Peyer's patch (tissue), 4 donors: ENCODE measurements at regions not wholly inside any gene's neighbourhood (a gene's known extent, or its start where the extent isn't known, plus 50 kb on each side); places are given as distances from the start of the nearest gene placed in this dataset.

Source experiments
- DNase-seq, 3 donors: peaks; one replicate each; pipeline ENCODE4 v3.0.0-alpha.2; 2017 to 2019
- H3K27ac ChIP-seq, 4 donors: fragments of 200-600 bp; sonication (generic); one replicate each; pipeline ENCODE4 v1.5.1; 2016 to 2019
- H3K27me3 ChIP-seq, 2 donors: fragments of 200-600 bp; sonication (generic); one replicate each; pipeline ENCODE4 v1.5.1; 2019
- H3K36me3 ChIP-seq, 3 donors: fragments of 200-600 bp; sonication (generic); one replicate each; pipeline ENCODE4 v1.5.1; 2016 to 2019
- H3K4me1 ChIP-seq, 4 donors: fragments of 200-600 bp; sonication (generic); one replicate each; pipeline ENCODE4 v1.5.1; 2016 to 2019
- H3K4me3 ChIP-seq, 4 donors: fragments of 200-600 bp; sonication (generic); 1 replicate in 3 of 4; 2 replicates in 1 of 4; pipeline ENCODE4 v1.5.1; 2016 to 2019; ENCODE audit warnings: mild to moderate bottlenecking in 1 of 4
- H3K9me3 ChIP-seq, 4 donors: fragments of 200-600 bp; sonication (generic); one replicate each; pipeline ENCODE4 v1.5.1; 2016 to 2019; ENCODE audit warnings: mild to moderate bottlenecking in 1 of 4
- POLR2A ChIP-seq, 2 donors: fragments of 450-650 bp; IDR thresholded peaks; one replicate each; pipeline ENCODE4 v1.5.1; 2017; ENCODE audit warnings: antibody characterized with exemption in 2 of 2, mild to moderate bottlenecking in 2 of 2, moderate library complexity in 2 of 2
- TF ChIP-seq, protein P1 (sequence below), 6 experiments: fragments of 450-650 bp in 4 of 6; fragments of 200-600 bp in 2 of 6; sonication (generic) in 1 of 6; IDR thresholded peaks; one replicate each; pipeline ENCODE4 v1.5.1; 2017 to 2019; ENCODE audit warnings: antibody characterized with exemption in 6 of 6, mild to moderate bottlenecking in 3 of 6, moderate library complexity in 1 of 6

DNA sequence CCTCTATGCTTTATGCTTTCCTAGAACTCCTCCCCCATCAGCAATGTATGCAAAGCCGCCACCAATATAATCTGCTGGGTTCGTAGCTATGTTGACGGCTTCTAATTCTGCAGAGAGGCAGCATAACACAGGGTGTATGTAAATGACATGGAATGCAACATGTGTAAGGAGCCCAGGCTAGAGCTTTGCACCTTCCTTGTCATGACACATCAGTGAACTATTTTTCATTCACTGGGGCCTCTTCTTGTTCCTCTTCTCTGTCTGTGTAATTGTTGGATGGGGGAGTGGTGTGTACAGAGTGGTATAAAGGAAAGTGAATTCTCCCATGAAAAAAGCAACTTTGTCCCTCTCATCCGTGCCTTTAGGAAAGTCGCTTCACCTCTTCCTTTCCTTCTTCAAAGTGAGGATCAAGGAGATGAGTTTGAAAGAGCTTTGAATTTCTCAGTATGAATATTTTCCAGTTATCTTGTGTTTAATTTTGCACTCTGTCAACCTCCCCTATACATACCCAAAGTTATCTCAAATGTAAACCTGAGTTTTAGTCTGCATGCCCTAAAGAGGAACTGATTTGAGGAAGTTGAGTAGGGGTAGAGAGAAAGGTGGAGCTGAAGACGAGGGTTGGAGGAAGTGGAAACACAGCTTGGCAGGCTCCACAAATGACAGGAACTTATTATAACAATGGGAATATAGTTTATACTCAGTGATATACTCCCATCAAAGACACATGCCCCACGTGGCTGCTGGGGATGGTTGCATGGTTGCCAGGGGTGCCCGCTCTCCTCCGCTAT lies 74.9 kb upstream of the ARL4C start:
- Histone ChIP-seq H3K9me3 (no peaks in the 10 kb centered on the region), H3K4me3 (no peak overlapping the region), H3K36me3 (no peaks in the 10 kb centered on the region), H3K27ac (no peak overlapping the region), H3K27me3 (no peaks in the 10 kb centered on the region), H3K4me1 (no peaks in the 10 kb centered on the region)
- TF ChIP-seq, protein P1, sequence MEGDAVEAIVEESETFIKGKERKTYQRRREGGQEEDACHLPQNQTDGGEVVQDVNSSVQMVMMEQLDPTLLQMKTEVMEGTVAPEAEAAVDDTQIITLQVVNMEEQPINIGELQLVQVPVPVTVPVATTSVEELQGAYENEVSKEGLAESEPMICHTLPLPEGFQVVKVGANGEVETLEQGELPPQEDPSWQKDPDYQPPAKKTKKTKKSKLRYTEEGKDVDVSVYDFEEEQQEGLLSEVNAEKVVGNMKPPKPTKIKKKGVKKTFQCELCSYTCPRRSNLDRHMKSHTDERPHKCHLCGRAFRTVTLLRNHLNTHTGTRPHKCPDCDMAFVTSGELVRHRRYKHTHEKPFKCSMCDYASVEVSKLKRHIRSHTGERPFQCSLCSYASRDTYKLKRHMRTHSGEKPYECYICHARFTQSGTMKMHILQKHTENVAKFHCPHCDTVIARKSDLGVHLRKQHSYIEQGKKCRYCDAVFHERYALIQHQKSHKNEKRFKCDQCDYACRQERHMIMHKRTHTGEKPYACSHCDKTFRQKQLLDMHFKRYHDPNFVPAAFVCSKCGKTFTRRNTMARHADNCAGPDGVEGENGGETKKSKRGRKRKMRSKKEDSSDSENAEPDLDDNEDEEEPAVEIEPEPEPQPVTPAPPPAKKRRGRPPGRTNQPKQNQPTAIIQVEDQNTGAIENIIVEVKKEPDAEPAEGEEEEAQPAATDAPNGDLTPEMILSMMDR (IDR thresholded peaks at IDR 0.05), result no peak
- DNase-seq, result no peak

DNA sequence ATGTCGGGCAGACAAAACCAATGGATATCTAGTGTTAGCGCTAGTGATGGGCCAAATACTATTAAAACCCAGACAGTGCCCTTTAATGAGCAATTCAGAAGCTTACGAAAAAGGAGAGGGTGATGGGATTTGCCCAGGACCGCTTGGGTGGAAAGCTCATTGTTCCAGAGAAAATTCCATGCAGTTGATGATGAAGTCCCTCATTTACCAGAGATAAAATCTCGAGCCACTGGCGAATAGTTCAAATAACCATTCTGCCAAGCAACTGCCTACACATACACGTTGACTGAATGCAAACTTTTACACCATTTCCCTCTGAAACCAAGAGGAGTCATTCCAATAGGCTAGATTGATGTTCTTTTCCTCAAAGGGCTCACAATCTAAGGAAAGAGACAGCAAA lies 73.6 kb upstream of the ARL4C start:
- Histone ChIP-seq H3K36me3 (no peaks in the 10 kb centered on the region), H3K4me1 (no peaks in the 10 kb centered on the region), H3K27me3 (no peaks in the 10 kb centered on the region), H3K27ac (no peak overlapping the region), H3K4me3 (no peak overlapping the region), H3K9me3 (no peaks in the 10 kb centered on the region)
- no peak for TF ChIP-seq POLR2A (IDR thresholded peaks at IDR 0.05)
- TF ChIP-seq, protein P1 (IDR thresholded peaks at IDR 0.05), result no peak
- no peak for DNase-seq

DNA sequence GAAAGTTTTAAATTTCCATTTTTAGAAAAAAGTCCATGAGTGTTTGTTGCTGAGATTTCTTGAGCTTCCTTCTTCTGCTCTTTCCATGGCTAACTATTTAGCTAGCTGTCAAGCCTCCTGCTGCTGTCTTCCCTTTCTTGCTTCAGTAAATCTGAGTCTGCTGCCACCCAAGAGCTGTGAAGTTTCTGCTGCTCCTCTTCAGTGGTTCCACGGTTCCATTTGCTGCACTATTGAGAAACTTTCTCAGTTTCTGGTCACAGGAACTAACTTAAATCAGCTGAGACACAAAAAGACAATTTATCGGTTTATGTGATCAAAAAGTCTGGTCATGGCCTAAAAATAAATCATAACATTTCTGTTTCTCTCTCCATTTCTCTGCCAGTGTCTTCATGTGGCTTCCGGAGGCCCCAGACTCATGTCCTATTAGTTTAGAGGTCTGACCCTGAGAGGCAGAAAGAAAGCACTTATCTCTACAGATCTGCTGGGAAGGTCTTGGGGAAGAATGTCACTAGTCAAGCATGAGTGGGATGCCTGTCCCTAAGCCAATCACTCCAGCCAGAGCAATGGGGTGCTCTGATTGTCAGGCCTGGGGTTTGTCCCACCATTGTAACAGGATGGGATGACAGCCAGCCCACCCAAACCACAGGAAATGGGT lies 73.0 kb upstream of the ARL4C start:
- no peak for DNase-seq
- Histone ChIP-seq H3K36me3 (no peaks in the 10 kb centered on the region), H3K4me1 (no peaks in the 10 kb centered on the region), H3K9me3 (no peaks in the 10 kb centered on the region), H3K4me3 (no peak overlapping the region), H3K27me3 (no peaks in the 10 kb centered on the region), H3K27ac (no peak overlapping the region)
- TF ChIP-seq POLR2A (IDR thresholded peaks at IDR 0.05), result no peak
- TF ChIP-seq, protein P1 (IDR thresholded peaks at IDR 0.05), result no peak

DNA sequence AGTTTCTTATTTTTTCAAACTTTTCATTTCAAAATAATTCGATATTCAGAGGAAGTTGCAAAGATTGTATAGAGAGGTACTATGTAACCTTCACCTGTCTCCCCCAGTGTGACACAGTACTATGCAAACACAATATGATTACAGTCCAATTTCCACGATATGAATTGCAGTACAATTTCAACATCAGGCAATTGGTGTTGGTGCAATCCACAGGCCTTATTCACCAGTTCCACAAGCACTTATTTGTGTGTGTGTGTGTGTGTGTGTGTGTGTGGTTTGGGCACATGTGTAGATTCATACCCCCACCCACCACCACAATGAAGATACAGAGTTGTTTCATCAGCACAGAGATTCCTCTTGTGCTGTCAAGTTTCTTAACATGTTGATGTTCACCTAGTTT lies 69.7 kb upstream of the ARL4C start:
- H3K4me1 ChIP-seq, result no peaks in the 10 kb centered on the region
- no peak for DNase-seq
- no peaks in the 10 kb centered on the region for H3K27me3 ChIP-seq
- no peak overlapping the region for H3K27ac ChIP-seq
- TF ChIP-seq POLR2A (IDR thresholded peaks at IDR 0.05), result no peak
- no peaks in the 10 kb centered on the region for H3K36me3 ChIP-seq
- no peaks in the 10 kb centered on the region for H3K9me3 ChIP-seq
- no peak overlapping the region for H3K4me3 ChIP-seq

DNA sequence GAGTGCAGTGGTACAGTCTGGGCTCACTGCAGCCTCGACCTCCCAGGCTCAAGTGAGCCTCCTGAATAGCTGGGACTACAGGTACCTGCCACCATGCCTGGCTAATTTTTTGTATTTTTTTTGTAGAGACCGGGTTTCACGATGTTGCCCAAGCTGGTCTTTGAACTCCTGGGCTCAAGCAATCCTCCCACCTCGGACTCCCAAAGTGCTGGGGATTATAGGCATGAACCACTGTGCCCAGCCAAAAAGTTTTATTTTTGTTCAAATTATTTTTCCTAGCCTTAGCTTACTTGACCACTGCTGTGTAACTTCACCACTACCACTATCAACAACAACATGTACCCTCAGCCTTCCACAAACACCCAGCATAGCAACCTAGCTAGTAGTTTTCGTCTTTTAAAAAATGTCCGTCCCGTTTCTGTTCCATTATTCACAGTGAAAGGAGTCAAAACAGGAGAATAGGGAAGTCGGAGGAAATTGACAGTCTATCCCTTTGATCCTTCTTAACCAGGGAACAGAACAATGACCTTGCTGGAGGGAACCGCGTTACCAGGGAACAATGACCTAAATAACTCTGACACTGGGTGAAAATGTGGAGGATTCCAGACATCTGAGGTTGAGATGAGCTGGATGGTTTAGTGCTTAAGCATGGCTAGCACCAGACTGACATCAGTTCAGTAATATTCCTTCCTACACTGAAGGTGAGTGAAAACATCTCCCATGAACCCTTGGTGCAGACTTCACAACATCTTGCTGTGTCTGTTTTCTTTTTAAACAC lies 69.2 kb upstream of the ARL4C start:
- H3K4me1 ChIP-seq, result no peaks in the 10 kb centered on the region
- H3K36me3 ChIP-seq, result no peaks in the 10 kb centered on the region
- no peak overlapping the region for H3K27ac ChIP-seq
- no peaks in the 10 kb centered on the region for H3K9me3 ChIP-seq
- no peak for TF ChIP-seq POLR2A (IDR thresholded peaks at IDR 0.05)
- TF ChIP-seq, protein P1 (IDR thresholded peaks at IDR 0.05), result no peak
- DNase-seq, result no peak
- H3K27me3 ChIP-seq, result no peaks in the 10 kb centered on the region
- no peak overlapping the region for H3K4me3 ChIP-seq

DNA sequence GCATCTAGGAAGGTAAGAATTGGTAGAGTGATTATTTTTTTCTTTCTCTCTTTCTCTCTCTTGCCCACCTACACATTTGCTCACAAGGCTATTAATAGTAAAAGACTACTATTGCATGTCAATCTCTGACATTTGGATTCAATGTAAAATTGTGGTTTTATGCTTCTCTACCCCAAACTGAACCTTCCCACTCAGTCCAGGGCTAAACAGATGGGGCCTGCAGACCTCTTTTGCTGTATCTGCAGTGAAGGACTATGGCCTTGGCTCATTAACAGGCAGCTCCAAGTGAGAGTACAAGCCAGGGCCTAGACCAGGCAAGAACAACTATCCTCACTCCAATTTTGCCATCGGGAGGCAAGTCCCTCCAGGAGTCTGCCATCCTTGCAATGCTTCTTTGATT lies 68.3 kb upstream of the ARL4C start:
- H3K36me3 ChIP-seq, result no peaks in the 10 kb centered on the region
- no peak overlapping the region for H3K27ac ChIP-seq
- H3K27me3 ChIP-seq, result no peaks in the 10 kb centered on the region
- DNase-seq, result no peak
- H3K9me3 ChIP-seq, result no peaks in the 10 kb centered on the region
- H3K4me1 ChIP-seq, result no peaks in the 10 kb centered on the region
- no peak overlapping the region for H3K4me3 ChIP-seq
- TF ChIP-seq POLR2A (IDR thresholded peaks at IDR 0.05), result no peak
- TF ChIP-seq, protein P1 (IDR thresholded peaks at IDR 0.05), result no peak
